HG02852 (cell line): ENCODE measurements at regions not wholly inside any gene's neighbourhood (a gene's known extent, or its start where the extent isn't known, plus 50 kb on each side); places are given as distances from the start of the nearest gene placed in this dataset.
"Not testable (repeated sequence)": the region's sequence is repeated elsewhere in the genome, so short reads cannot be mapped to it uniquely, and the experiment has no call there.

Experiments
- ATAC-seq: cut with Tn5 transposase; IDR thresholded peaks from one replicate; pipeline ENCODE4 v1.9.1; 2021; ENCODE audit warnings: mild to moderate bottlenecking, moderate library complexity; ENCODE audit not compliant: unreplicated experiment

DNA sequence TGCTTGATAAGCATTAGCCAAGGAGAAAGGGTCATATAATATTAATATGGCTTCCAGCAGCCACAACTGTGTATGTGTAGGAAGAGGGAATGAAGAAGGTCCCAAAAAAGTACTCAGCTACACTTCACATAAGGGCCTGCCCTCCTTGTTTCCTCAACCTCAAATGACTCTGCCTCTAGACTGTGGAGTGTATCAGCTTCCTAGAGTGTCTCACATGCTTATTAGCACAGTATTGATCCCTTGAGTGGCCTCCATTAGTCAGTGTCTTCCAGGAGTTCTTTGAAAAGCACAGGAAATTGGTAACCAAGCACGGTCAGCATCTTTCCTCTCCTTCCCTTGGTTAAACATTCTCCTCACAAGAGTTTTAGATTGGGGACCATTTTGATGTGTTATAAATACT lies 190.4 kb upstream of the ATP10B start:
- ATAC-seq, result no peak

DNA sequence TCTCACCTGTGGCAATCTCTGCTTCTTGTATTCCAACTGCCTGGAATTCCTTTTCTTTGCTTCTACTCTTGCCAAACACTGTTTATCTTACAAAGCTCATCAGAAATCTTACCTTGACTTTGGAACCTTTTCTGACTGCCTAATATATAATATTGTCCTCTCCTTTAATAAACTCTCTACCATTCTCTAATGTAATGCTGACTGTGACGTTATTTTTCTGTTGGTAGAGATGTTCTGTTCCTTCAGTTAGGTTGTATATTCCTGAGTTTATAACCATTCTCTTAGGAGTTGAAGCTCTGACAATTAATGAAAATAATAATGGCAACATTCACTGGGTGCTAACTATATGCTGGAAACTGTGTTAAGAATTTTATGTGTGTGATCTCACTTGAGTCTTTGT lies 188.8 kb upstream of the ATP10B start:
- no peak for ATAC-seq

DNA sequence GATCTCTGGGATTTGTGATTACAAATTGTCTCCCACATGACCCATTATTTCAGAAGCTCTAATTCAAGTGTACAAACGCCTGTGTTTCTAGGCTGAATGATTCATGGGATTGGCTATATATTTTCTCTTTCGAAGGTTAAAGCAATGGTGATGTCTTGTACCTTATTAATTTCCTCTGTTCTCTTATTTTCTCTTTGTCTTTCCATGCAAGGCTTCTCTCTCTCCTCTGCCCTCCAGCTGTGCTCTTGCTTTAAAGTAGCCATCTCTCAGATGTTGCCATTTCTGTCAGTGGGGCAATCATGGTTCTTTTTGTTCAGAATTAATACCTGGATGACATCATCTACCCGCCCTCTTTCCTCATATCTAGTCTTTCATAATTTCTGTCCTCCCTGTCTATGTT lies 184.3 kb upstream of the ATP10B start:
- no peak for ATAC-seq

DNA sequence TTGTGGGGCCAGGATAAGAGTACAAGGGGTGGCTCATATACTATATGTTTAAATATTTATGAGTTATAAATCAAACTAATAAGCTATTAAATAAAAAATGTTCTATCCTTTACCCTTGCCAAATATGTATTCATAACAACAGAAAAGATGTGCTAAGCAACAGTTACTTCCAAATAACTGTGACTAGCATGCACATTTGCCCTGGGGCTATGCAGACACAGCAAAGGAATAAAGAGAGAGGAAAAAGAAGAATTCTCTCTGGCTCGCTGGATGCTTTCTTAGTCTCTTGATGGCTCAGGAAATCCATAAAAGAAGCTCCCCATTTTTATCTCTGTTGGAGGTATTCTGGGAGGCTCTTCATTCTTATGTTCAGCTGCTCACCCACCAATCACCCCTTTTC lies 182.4 kb upstream of the ATP10B start:
- ATAC-seq, result no peak

DNA sequence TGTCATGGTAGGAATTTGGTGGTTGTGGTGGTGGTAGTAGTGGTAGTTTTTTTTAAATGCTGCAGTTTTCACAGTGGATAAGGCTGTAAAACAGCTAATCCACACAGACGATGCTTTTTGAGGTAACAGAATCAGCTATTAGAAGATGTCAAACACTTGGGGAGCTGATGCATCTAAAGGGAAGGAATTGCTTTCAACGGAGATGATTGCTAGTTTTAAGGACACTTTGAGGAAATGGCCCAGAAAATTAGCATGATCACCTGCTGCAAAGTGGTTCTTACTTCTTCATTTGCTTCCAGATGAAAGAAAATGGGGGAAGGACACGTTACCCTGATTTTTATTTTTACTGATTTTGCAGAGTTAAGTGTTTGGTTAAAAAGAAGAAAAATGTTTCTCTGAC lies 178.2 kb upstream of the ATP10B start:
- no peak for ATAC-seq

DNA sequence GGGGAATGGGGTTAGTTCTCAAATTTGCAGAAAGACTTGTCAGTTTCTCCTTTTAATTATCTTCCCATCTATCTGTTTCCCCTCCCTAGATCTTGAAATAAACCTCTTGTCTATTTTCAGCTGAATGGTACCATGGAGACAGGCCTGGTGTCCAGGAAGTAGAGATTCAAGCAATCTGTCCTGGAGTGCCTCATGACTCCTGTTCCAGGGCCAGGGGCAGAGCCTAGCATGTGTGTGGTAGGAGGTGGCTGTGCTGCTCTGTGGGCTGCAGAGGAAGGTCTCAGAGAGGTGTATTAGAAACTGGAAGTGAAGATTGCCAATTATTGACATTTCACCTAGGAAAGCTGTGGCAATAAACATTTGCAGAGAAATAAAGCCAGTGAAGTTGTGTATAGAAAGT lies 175.8 kb upstream of the ATP10B start:
- no peak for ATAC-seq

DNA sequence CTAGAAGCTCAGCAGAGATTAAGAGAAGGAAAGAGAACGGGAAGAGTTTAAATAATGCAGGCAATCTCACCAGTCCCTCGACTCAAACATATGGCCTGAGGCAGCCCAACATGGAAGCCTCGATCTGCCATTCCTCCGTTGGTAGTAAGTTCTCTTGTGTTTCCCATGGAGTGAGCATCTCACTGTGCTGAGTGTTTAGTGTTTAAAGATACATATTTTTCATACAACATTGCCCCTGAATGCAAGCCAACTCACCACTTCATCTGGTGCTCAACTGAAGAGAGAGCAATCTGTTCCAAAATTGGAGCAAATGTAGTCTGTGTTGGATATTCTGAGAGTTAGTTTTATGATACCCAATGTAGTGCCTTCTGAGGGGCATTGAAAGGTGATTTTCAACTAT lies 171.5 kb upstream of the ATP10B start:
- no peak for ATAC-seq

DNA sequence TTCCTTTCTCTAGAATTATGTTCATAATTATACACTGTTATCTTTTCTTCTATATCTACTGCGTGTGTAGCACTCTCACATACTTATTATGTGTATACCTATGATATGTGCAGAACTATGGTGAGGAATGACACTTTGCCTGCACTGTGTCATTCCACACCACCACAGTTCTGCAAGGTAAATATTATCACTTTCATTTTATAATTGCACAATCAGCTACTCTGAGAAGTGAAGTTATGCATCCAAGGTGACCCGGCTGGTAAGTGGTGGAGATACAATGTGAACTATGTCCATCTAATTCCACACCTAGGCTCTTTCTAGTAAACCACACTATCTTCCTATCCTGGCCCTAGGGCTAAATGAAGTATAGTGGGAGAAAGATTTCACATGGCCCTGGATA lies 170.1 kb upstream of the ATP10B start:
- ATAC-seq, result no peak

DNA sequence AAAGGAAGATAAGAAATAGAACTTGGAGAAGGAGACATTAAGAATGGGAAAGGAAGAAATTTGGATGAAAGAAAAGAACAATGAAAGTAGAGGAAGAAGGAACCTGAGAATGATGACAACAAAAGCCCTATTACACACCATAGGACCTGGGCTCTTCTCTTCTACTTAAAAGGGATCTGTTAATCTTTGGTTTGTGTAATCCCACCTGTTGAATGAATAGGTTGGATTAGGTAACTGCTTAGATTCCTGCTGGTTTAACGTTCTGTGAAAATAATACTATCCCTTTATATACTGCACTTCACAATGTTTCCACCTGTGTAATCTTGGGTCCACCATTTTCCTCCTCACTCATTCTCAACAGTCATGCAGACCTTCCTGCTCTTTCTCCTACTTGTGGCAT lies 157.8 kb upstream of the ATP10B start:
- no peak for ATAC-seq

DNA sequence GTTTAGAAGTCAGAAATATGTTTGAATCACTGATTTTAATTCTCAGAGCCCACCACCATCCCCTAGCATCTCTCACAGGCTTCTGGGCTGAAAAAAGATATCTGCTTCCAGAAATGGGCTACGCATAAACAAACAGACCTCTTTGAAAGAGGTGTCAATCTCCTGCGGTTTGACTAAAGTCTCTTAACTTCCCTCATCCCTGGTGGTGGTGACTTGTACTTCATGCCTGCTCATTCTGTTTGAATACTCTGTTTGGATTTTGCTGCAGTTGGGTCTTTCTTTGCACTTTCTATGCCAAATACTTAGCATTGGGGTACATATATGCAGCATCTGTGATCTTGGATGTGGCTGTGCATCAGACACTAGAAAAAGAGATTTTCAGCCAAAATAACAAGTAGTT lies 157.2 kb upstream of the ATP10B start:
- ATAC-seq, result no peak

DNA sequence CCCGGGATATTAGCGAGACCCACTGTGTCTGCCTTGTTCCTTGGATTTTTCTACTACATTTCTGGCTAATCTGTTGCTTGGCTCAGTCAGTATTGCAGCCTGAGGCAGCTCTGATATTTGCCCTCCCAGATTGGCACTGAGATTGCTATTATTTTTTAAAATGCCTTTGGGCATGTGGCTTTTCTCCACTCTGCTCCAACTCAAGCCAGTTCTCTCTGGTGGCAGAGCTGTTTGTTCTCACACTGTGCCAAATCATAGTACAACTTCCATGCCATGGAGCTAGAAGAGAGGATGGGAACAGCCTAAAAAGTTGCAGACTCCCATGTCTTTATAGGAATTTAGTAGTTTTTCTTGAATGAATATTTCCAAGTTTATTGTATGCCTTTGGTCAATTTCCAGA lies 155.9 kb upstream of the ATP10B start:
- no peak for ATAC-seq

DNA sequence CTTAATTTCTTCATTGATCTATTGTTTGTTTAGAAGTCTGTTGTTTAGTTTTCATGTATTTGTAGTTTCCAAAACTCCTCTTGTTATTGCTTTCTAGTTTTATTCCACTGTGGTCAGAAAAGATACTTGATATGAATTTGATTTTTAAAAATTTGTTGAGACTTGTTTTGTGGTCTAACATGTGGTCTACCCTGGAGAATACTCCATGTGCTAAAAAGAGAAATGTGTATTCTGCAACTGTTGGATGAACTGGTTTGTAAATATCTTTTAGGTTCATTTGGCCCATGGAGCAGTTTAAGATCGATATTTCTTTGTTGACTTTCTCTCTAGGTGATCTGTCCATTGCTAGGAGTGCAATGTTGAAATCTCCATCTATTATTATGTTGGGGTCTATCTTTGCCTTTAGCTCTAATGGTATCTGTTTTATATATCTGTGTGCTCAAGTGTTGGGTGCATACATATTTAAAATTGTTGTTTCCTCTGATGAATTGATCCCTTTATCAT lies 150.6 kb upstream of the ATP10B start:
- no peak for ATAC-seq

DNA sequence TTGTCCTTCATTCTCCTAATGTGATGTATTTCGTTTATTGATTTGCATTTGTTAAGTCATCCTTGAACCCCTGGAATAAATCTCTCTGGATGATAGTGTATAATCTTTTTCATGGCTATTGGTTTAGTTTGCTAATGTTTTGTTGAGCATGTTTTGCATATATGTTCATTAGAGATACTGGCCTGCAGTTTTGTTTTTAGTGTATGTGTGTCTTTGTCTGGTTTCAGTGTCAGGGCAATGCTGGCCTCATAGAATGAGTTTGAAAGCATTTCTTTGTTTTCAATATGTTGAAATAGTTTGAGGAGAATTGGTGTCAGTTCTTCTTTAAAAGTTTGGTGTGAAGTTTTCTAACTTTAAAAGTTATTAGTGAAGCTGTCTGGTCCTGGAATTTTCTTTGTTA lies 149.6 kb upstream of the ATP10B start:
- no peak for ATAC-seq

DNA sequence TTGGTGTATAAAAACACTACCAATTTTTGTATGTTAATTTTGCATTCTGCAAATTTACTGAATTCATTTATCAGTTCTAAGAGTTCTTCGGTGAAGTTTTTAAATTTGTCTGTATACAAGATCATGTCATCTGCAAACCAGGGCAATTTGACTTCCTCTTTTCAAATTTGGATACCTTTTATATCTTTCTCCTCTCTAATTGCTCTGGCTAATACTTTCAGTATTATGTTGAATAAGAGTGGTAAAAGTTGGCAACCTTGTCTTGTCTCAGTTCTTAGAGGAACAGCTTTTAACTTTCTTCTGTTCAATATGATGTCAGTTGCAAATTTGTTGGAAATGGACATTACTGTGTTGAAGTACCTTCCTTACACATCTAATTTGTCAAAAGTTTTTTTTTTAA lies 149.1 kb upstream of the ATP10B start:
- not testable (repeated sequence) for ATAC-seq

DNA sequence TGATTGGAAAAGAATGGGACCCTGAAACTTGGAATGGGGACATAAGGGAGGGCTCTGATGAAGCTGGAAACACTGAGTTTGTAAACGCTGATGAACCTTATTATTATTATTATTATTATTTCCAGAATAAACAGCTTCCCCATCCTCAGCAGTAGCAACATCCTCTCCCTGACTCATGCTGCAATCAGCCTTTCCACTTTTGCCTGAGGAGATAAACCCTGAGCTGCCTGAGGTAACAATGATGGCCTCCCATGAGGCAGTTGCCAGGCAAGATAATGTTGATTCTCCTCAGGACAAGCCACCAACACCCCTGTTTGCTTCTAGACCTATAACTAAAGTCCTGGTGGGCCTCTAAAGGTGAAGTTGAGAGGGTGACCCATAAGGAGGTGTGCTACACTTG lies 139.2 kb upstream of the ATP10B start:
- no peak for ATAC-seq

DNA sequence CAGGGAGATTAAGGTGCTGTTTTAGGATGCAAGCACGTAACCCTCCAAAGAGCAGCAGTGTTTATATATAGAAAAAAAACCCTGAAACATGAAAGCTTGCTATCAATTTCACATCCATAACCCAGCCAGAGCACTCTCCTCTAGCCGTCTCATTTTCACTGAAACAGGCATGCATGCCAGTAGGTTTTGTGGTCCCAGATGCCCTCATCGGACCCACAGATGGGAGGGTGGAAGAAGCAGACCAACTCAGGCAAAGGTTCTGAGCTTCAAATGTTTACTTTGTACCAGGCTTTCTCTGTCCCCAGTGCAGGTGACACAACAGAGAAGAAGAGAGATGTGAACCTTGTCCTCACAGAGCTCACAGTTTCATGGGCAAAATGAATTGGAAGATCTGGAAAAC lies 127.4 kb upstream of the ATP10B start:
- ATAC-seq, result no peak

DNA sequence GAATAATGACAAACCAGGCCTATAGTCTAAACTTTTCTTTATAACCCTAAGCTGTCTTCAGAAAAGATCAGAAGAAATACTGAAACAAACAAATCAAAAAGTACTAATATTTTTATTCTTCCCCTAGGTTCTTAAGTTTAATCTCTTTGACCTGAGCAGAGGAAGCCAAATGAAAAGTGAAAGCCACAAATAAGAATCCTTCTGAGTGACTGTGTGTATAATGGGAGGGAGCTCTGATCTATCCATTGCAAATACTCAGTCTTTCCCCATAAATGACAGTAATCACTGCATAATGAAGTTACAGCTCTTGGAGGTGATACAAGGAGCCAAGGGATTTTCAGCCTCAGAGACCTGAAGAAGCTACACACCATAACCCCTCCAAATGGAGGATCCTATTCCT lies 126.9 kb upstream of the ATP10B start:
- ATAC-seq, result no peak

DNA sequence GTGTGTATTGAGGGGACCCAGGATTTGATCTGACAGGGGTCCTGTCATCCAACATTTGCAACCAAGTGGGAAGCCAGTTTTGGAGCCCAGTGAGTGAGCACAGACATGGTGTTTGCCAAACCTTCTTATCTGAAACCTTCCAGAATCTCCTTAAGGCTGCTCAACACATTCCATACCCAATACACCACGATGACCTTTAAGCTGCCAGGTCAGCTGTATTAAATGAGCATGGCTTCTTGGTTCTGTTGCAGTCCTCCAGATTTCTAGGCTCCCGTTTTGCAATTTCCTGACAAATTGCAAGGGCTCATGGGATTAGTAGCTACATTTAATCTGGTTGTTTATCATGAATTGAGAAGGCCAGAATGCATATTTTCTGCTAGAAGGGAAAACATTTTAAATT lies 124.2 kb upstream of the ATP10B start:
- ATAC-seq, result no peak

DNA sequence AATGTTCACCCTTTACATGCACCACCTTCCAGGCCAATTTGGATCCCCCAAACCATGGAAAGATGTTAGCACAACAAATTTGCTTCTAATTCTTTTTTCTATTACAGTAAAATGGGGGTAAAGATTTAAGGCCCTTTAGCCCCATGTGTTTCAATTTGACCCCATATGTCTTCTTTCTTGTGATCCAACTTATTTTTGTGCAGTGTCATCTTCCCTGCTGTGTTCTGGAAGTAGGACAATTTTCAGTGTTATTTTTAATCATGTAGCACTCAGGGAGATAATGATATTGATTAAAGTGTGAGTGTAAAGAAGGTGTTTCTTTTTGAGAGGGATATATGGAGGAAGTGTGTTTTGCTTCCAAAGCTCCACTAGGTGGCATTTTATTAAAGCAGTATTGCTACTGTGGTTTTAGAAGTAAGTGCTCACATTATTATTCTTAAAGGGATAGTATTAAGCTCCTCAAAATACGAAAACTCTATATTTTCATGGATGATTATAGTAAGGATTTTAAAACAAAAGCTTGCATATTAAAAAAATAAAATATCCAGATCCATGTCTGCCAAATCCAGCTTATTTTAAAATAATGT lies 118.7 kb upstream of the ATP10B start:
- ATAC-seq, result no peak

DNA sequence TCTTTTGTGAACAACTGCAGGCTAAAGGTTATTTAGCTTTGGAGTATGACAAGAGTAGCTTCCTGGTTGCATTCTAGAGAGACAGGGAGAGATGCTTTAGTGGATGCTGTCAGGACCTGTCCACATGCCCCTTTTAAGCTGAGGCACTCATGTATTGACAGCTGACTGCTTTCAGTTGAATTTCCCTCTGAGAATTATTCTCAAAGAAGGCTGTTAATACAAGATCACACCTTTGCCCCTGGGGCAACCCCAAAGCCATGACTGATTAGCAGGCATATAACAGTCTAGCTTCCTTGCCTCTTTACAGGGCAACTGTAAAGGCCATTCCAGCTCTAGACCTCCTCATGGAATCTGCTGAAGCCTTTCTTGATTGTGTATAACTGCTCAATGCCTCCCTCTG lies 117.6 kb upstream of the ATP10B start:
- ATAC-seq, result no peak

DNA sequence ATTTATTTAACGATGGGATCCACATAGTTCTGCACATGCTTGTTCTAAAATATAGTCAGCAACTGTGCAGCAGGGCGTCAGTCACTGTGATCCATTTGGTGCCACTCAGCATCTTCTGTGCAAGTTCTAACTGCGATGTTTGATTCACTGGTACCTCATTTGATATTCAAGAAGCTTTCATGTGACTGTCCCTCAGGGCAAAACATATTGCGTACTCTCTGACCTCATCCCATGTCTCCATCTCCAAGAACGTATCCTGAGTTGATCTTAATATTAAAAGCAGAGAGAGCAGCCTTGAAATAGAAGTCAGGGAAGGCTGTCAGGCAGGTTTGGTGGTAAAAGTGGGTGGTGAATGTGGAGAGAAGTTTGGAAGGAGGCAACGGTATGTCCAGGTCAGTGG lies 116.5 kb upstream of the ATP10B start:
- ATAC-seq, result no peak

DNA sequence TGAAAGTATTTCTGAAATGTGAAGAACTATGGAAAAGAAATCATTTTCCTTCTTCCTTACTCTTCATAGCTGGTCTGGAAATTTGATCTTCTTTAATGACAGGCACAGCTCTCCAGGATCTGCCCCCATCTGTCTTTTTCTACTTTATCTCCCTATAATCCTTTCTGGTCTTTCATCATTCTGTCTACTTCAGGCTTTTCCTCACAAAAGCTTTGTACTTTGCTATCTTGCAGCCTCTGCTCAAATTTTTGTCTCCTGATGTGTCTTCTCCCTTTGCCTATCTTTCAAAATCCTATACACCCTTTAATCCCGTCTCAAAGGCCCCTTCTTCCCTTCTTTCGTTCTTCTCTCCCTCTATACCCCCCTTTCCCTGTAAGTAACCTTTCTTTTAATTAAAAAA lies 114.9 kb upstream of the ATP10B start:
- ATAC-seq, result no peak

DNA sequence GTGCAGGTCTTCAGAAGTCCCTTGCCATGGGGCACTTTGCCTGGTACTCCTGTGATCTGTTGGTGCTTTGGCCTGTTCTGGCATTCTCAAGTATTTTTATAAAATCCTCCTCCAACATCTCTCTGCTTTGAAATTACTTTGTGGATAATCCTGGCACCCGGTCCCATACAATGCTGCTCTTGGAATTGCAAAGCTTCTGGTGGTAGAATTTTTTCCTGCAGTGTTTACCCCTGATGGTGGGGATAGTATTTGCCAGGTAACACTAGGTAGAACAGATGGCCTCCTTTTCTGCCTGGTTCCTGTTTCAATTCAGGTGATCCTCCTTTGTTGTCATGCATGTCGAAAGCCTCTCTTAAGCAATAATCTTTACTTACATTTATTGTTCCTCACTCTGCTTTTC lies 109.8 kb upstream of the ATP10B start:
- no peak for ATAC-seq

DNA sequence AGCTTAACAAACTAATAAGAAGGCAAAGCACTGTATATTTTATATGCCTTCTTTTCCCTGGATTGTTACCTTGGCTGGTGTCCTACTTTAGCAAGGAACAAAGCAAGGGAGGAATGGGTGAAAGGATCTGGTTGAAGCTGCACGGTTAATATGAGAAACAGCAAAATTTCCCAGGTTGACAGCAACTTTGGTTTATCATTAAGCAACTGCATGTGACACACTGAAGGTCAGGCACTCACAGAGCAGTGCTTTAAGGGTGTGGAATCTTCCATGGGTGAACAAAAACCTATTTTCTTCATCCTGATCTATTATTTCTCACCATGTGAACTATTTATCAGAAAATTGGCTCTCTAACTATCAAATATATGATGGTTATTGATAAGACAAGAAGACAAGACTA lies 109.0 kb upstream of the ATP10B start:
- ATAC-seq, result no peak
